ENCODE measurements at regions not wholly inside any gene's neighbourhood (a gene's known extent, or its start where the extent isn't known, plus 50 kb on each side); places are given as distances from the start of the nearest gene placed in this dataset.

- Histone ChIP-seq H3K27me3 (ENCODE audit: control insufficient read depth, insufficient read depth, low read length) (no peaks in the 10 kb centered on the region), H3K4me3 (ENCODE audit: low read length) (no peak overlapping the region), H3K4me2 (ENCODE audit: low read length) (no peak overlapping the region), H3K9me3 (replicated peaks; ENCODE audit: low read length) (no peaks in the 10 kb centered on the region), H3K9ac (ENCODE audit: low read depth, low read length) (no peak overlapping the region), H3K4me1 (ENCODE audit: control insufficient read depth, insufficient read depth, low read length) (no peaks in the 10 kb centered on the region), H3K36me3 (ENCODE audit: insufficient read depth, low read length) (no peaks in the 10 kb centered on the region)
These were observed 402.3 kb downstream of the NDFIP2 start for GRCh38 chr13:79883216-79883615.

GRCh38 chr13:79880818-79881217 is 399.9 kb downstream of the NDFIP2 start:
- no peak overlapping the region for H3K9ac ChIP-seq (ENCODE audit: low read depth, low read length)
- no peaks in the 10 kb centered on the region for H3K4me1 ChIP-seq (ENCODE audit: control insufficient read depth, insufficient read depth, low read length)
- no peaks in the 10 kb centered on the region for H3K36me3 ChIP-seq (ENCODE audit: insufficient read depth, low read length)
- no peak overlapping the region for H3K4me2 ChIP-seq (ENCODE audit: low read length)
- H3K27me3 ChIP-seq (ENCODE audit: control insufficient read depth, insufficient read depth, low read length) = no peaks in the 10 kb centered on the region
- no peak overlapping the region for H3K4me3 ChIP-seq (ENCODE audit: low read length)
- H3K9me3 ChIP-seq (replicated peaks; ENCODE audit: low read length) = no peaks in the 10 kb centered on the region

GRCh38 chr13:79874396-79875360 is 393.7 kb downstream of the NDFIP2 start:
- no peak overlapping the region for H3K4me2 ChIP-seq (ENCODE audit: low read length)
- H3K9ac ChIP-seq (ENCODE audit: low read depth, low read length) = no peak overlapping the region
- H3K4me3 ChIP-seq (ENCODE audit: low read length) = no peak overlapping the region
- H3K4me1 ChIP-seq (ENCODE audit: control insufficient read depth, insufficient read depth, low read length) = peaks cover 6% of the 10 kb centered on the region
- H3K9me3 ChIP-seq (replicated peaks; ENCODE audit: low read length) = no peaks in the 10 kb centered on the region
- no peaks in the 10 kb centered on the region for H3K27me3 ChIP-seq (ENCODE audit: control insufficient read depth, insufficient read depth, low read length)
- H3K36me3 ChIP-seq (ENCODE audit: insufficient read depth, low read length) = no peaks in the 10 kb centered on the region

GRCh38 chr13:79871594-79871993 is 390.6 kb downstream of the NDFIP2 start:
- Histone ChIP-seq H3K27me3 (ENCODE audit: control insufficient read depth, insufficient read depth, low read length) (no peaks in the 10 kb centered on the region), H3K4me1 (ENCODE audit: control insufficient read depth, insufficient read depth, low read length) (peaks cover 14% of the 10 kb centered on the region), H3K4me2 (ENCODE audit: low read length) (no peak overlapping the region), H3K4me3 (ENCODE audit: low read length) (no peak overlapping the region), H3K9ac (ENCODE audit: low read depth, low read length) (no peak overlapping the region), H3K9me3 (replicated peaks; ENCODE audit: low read length) (no peaks in the 10 kb centered on the region), H3K36me3 (ENCODE audit: insufficient read depth, low read length) (no peaks in the 10 kb centered on the region)

DNA sequence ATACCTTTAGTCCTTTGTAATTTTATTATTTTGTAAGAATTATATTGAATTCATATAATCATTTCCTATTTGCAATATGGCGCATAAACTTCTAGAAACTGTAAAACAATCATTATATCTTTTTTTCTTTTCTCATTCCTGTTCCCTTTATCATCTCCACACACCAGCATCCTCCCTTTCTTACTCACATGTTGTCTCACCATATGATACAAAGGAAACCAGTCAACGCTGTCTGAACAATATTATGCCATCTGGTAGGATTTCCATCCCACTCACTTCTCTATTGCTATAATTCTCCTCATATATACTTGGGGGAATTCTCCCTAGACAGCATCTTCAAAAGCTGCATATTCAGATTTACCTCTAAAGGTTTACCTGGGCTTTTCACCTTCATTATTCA is 389.8 kb downstream of the NDFIP2 start:
- no peak overlapping the region for H3K4me3 ChIP-seq (ENCODE audit: low read length)
- H3K9me3 ChIP-seq (replicated peaks; ENCODE audit: low read length) = no peaks in the 10 kb centered on the region
- H3K4me1 ChIP-seq (ENCODE audit: control insufficient read depth, insufficient read depth, low read length) = peaks cover 14% of the 10 kb centered on the region
- no peaks in the 10 kb centered on the region for H3K27me3 ChIP-seq (ENCODE audit: control insufficient read depth, insufficient read depth, low read length)
- no peak overlapping the region for H3K4me2 ChIP-seq (ENCODE audit: low read length)
- H3K36me3 ChIP-seq (ENCODE audit: insufficient read depth, low read length) = no peaks in the 10 kb centered on the region
- no peak overlapping the region for H3K9ac ChIP-seq (ENCODE audit: low read depth, low read length)

- no peaks in the 10 kb centered on the region for H3K36me3 ChIP-seq (ENCODE audit: insufficient read depth, low read length)
- peaks cover 14% of the 10 kb centered on the region for H3K4me1 ChIP-seq (ENCODE audit: control insufficient read depth, insufficient read depth, low read length)
- H3K4me2 ChIP-seq (ENCODE audit: low read length) = no peak overlapping the region
- no peak overlapping the region for H3K9ac ChIP-seq (ENCODE audit: low read depth, low read length)
- H3K9me3 ChIP-seq (replicated peaks; ENCODE audit: low read length) = no peaks in the 10 kb centered on the region
- H3K4me3 ChIP-seq (ENCODE audit: low read length) = no peak overlapping the region
- no peaks in the 10 kb centered on the region for H3K27me3 ChIP-seq (ENCODE audit: control insufficient read depth, insufficient read depth, low read length)
These were observed 389.2 kb downstream of the NDFIP2 start for GRCh38 chr13:79870123-79870522.

GRCh38 chr13:79869326-79869725 is 388.4 kb downstream of the NDFIP2 start:
- Histone ChIP-seq H3K4me1 (ENCODE audit: control insufficient read depth, insufficient read depth, low read length) (peaks cover 14% of the 10 kb centered on the region), H3K27me3 (ENCODE audit: control insufficient read depth, insufficient read depth, low read length) (no peaks in the 10 kb centered on the region), H3K4me3 (ENCODE audit: low read length) (no peak overlapping the region), H3K9ac (ENCODE audit: low read depth, low read length) (no peak overlapping the region), H3K4me2 (ENCODE audit: low read length) (no peak overlapping the region), H3K9me3 (replicated peaks; ENCODE audit: low read length) (no peaks in the 10 kb centered on the region), H3K36me3 (ENCODE audit: insufficient read depth, low read length) (no peaks in the 10 kb centered on the region)

GRCh38 chr13:79867254-79867653 is 386.3 kb downstream of the NDFIP2 start:
- Histone ChIP-seq H3K9ac (ENCODE audit: low read depth, low read length) (no peak overlapping the region), H3K4me3 (ENCODE audit: low read length) (no peak overlapping the region), H3K36me3 (ENCODE audit: insufficient read depth, low read length) (no peaks in the 10 kb centered on the region), H3K4me1 (ENCODE audit: control insufficient read depth, insufficient read depth, low read length) (peaks cover 14% of the 10 kb centered on the region), H3K27me3 (ENCODE audit: control insufficient read depth, insufficient read depth, low read length) (no peaks in the 10 kb centered on the region), H3K4me2 (ENCODE audit: low read length) (no peak overlapping the region), H3K9me3 (replicated peaks; ENCODE audit: low read length) (no peaks in the 10 kb centered on the region)

GRCh38 chr13:79866436-79866835 is 385.5 kb downstream of the NDFIP2 start:
- no peaks in the 10 kb centered on the region for H3K9me3 ChIP-seq (replicated peaks; ENCODE audit: low read length)
- no peak overlapping the region for H3K4me3 ChIP-seq (ENCODE audit: low read length)
- peaks cover 14% of the 10 kb centered on the region for H3K4me1 ChIP-seq (ENCODE audit: control insufficient read depth, insufficient read depth, low read length)
- H3K9ac ChIP-seq (ENCODE audit: low read depth, low read length) = no peak overlapping the region
- no peaks in the 10 kb centered on the region for H3K27me3 ChIP-seq (ENCODE audit: control insufficient read depth, insufficient read depth, low read length)
- H3K36me3 ChIP-seq (ENCODE audit: insufficient read depth, low read length) = no peaks in the 10 kb centered on the region
- H3K4me2 ChIP-seq (ENCODE audit: low read length) = no peak overlapping the region

DNA sequence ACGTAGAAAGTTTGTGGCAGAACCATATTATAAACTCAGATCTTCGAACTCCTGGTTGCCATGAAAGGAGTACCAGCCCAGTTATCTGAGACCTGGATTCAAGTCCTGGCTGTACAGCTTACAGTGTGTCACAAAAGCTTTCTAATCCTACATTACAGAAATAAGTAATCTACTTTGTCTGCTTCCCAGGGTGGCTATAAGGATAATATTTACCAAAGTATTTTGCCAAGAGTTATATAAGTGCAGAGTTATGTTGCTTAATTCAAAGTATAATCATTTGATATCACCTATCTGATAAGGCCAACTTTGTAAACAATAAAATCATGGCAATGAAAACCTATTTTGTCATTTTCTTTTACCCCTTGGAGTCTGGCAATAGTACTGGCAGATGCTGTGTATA is 381.6 kb downstream of the NDFIP2 start:
- no peak overlapping the region for H3K9ac ChIP-seq (ENCODE audit: low read depth, low read length)

GRCh38 chr13:79861731-79862130 is 380.8 kb downstream of the NDFIP2 start:
- Histone ChIP-seq H3K9me3 (replicated peaks; ENCODE audit: low read length) (no peaks in the 10 kb centered on the region), H3K36me3 (ENCODE audit: insufficient read depth, low read length) (no peaks in the 10 kb centered on the region), H3K4me2 (ENCODE audit: low read length) (no peak overlapping the region), H3K4me1 (ENCODE audit: control insufficient read depth, insufficient read depth, low read length) (no peaks in the 10 kb centered on the region), H3K4me3 (ENCODE audit: low read length) (no peak overlapping the region), H3K9ac (ENCODE audit: low read depth, low read length) (no peak overlapping the region), H3K27me3 (ENCODE audit: control insufficient read depth, insufficient read depth, low read length) (no peaks in the 10 kb centered on the region)

More for the DNA sequence above, 381.6 kb downstream of the NDFIP2 start:
- Histone ChIP-seq H3K9me3 (replicated peaks; ENCODE audit: low read length) (no peaks in the 10 kb centered on the region), H3K4me1 (ENCODE audit: control insufficient read depth, insufficient read depth, low read length) (peaks cover 6% of the 10 kb centered on the region), H3K36me3 (ENCODE audit: insufficient read depth, low read length) (no peaks in the 10 kb centered on the region), H3K27me3 (ENCODE audit: control insufficient read depth, insufficient read depth, low read length) (no peaks in the 10 kb centered on the region), H3K4me2 (ENCODE audit: low read length) (no peak overlapping the region), H3K4me3 (ENCODE audit: low read length) (no peak overlapping the region)

DNA sequence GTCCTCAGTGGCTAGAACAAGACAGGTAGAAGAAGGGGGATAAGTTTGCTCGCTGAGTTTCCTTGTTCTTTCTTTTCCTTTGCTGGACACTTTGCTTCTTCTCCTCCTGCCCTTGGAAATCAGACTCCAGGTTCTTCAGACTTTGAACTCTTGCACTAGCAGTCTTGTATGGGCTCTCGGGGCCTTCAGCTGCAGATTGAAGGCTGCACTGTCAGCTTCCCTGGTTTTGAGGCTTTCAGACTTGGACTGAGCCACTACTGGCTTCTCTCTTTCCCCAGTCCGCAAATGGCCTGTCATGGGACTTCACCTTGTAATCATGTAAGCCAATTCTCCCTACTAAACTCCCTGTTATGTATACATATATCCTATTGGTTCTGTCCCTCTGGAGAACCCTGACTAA is 379.8 kb downstream of the NDFIP2 start:
- no peak overlapping the region for H3K4me2 ChIP-seq (ENCODE audit: low read length)
- H3K36me3 ChIP-seq (ENCODE audit: insufficient read depth, low read length) = no peaks in the 10 kb centered on the region
- no peak overlapping the region for H3K4me3 ChIP-seq (ENCODE audit: low read length)
- no peaks in the 10 kb centered on the region for H3K4me1 ChIP-seq (ENCODE audit: control insufficient read depth, insufficient read depth, low read length)
- no peaks in the 10 kb centered on the region for H3K9me3 ChIP-seq (replicated peaks; ENCODE audit: low read length)
- no peak overlapping the region for H3K9ac ChIP-seq (ENCODE audit: low read depth, low read length)
- no peaks in the 10 kb centered on the region for H3K27me3 ChIP-seq (ENCODE audit: control insufficient read depth, insufficient read depth, low read length)
